ENCODE measurements at regions not wholly inside any gene's neighbourhood (a gene's known extent, or its start where the extent isn't known, plus 50 kb on each side); places are given as distances from the start of the nearest gene placed in this dataset. TPM values are rescaled to one million over a fixed set of nuclear protein-coding genes. Genes with fewer than 3 reads are reported as not detected.

Small RNA genes in the stretch of these regions (microRNA-seq; reads per million reads assigned to microRNA genes)
- not detected for gene MIR3977 (ENCODE audit: borderline number of aligned reads)
